ENCODE measurements at regions not wholly inside any gene's neighbourhood (a gene's known extent, or its start where the extent isn't known, plus 50 kb on each side); places are given as distances from the start of the nearest gene placed in this dataset.

DNA sequence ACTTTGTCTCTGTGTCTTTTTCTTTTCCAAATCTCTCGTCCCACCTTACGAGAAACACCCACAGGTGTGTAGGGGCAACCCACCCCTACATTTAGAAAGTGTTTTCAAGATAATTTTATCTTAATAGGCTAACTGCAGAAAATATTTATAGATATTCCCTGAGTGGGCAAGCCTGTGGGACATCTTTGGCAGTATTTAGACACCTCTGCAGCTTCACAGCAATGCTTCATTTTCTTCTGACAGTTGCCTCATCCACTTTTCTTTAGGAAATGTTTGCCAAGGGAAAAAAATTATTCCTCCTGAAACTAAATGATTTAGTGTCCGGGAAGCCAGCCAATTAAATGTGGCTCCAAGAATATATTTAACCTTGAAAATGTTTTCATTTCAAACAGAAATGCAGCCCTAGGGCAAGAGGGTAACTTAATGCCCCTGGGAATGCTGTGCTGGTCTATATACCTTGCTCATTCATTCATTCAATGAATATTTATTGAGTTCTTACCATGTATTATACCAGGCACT is 290.4 kb downstream of the ABCC12 start:
- TF ChIP-seq, protein P1, sequence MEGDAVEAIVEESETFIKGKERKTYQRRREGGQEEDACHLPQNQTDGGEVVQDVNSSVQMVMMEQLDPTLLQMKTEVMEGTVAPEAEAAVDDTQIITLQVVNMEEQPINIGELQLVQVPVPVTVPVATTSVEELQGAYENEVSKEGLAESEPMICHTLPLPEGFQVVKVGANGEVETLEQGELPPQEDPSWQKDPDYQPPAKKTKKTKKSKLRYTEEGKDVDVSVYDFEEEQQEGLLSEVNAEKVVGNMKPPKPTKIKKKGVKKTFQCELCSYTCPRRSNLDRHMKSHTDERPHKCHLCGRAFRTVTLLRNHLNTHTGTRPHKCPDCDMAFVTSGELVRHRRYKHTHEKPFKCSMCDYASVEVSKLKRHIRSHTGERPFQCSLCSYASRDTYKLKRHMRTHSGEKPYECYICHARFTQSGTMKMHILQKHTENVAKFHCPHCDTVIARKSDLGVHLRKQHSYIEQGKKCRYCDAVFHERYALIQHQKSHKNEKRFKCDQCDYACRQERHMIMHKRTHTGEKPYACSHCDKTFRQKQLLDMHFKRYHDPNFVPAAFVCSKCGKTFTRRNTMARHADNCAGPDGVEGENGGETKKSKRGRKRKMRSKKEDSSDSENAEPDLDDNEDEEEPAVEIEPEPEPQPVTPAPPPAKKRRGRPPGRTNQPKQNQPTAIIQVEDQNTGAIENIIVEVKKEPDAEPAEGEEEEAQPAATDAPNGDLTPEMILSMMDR (IDR thresholded peaks at IDR 0.05), result no peak
- TF ChIP-seq ZFX (IDR thresholded peaks at IDR 0.05; ENCODE audit: borderline replicate concordance), result no peak

Data from 22Rv1 (cell line).